GM19455 (cell line): ENCODE measurements at regions not wholly inside any gene's neighbourhood (a gene's known extent, or its start where the extent isn't known, plus 50 kb on each side); places are given as distances from the start of the nearest gene placed in this dataset.
"Not testable (repeated sequence)": the region's sequence is repeated elsewhere in the genome, so short reads cannot be mapped to it uniquely, and the experiment has no call there.

Experiments
- ATAC-seq: cut with Tn5 transposase; IDR thresholded peaks from one replicate; pipeline ENCODE4 v1.9.1; 2021; ENCODE audit not compliant: unreplicated experiment

GRCh38 chr4:31171362-31171761 lies 451.2 kb downstream of the PCDH7 start:
- no peak for ATAC-seq

- ATAC-seq = no peak
Measured at GRCh38 chr4:31175242-31175910, 455.2 kb downstream of the PCDH7 start.

GRCh38 chr4:31183256-31183655 lies 463.1 kb downstream of the PCDH7 start:
- no peak for ATAC-seq

GRCh38 chr4:31185014-31185585 lies 464.9 kb downstream of the PCDH7 start:
- no peak for ATAC-seq

- no peak for ATAC-seq
Measured at GRCh38 chr4:31187979-31188378, 467.8 kb downstream of the PCDH7 start.

- ATAC-seq = no peak
Measured at GRCh38 chr4:31189938-31190337, 469.8 kb downstream of the PCDH7 start.

GRCh38 chr4:31190671-31191070 lies 470.5 kb downstream of the PCDH7 start:
- no peak for ATAC-seq

- ATAC-seq = no peak
Measured at GRCh38 chr4:31192341-31192740, 472.2 kb downstream of the PCDH7 start.

GRCh38 chr4:31193521-31193920 lies 473.4 kb downstream of the PCDH7 start:
- no peak for ATAC-seq

- ATAC-seq = no peak
Measured at GRCh38 chr4:31194823-31195222, 474.7 kb downstream of the PCDH7 start.

GRCh38 chr4:31199644-31200043 lies 479.5 kb downstream of the PCDH7 start:
- no peak for ATAC-seq

GRCh38 chr4:31202054-31202453 lies 481.9 kb downstream of the PCDH7 start:
- not testable (repeated sequence) for ATAC-seq

- no peak for ATAC-seq
Measured at GRCh38 chr4:31204874-31205273, 484.7 kb downstream of the PCDH7 start.

GRCh38 chr4:31220921-31221320 lies 500.8 kb downstream of the PCDH7 start:
- ATAC-seq = no peak

GRCh38 chr4:31228068-31228467 lies 507.9 kb downstream of the PCDH7 start:
- ATAC-seq = no peak

- ATAC-seq = no peak
Measured at GRCh38 chr4:31230594-31230993, 510.4 kb downstream of the PCDH7 start.

GRCh38 chr4:31234494-31234893 lies 514.3 kb downstream of the PCDH7 start:
- no peak for ATAC-seq

- no peak for ATAC-seq
Measured at GRCh38 chr4:31234901-31235300, 514.7 kb downstream of the PCDH7 start.

- no peak for ATAC-seq
Measured at GRCh38 chr4:31236020-31236638, 516.0 kb downstream of the PCDH7 start.

- no peak for ATAC-seq
Measured at GRCh38 chr4:31236639-31237173, 516.5 kb downstream of the PCDH7 start.

- no peak for ATAC-seq
Measured at GRCh38 chr4:31237233-31237632, 517.1 kb downstream of the PCDH7 start.

- ATAC-seq = no peak
Measured at GRCh38 chr4:31239886-31240285, 519.7 kb downstream of the PCDH7 start.
